Naive thymus-derived CD4-positive, alpha-beta T cell (primary cell): ENCODE measurements at regions not wholly inside any gene's neighbourhood (a gene's known extent, or its start where the extent isn't known, plus 50 kb on each side); places are given as distances from the start of the nearest gene placed in this dataset.

Experiments used
- ATAC-seq: fragments of 150-1000 bp; cut with Tn5 transposase; 2 replicates; pipeline ENCODE4 v1.10.0; 2021; ENCODE audit warnings: mild to moderate bottlenecking, moderate library complexity
- CTCF ChIA-PET: fragments of 350-600 bp; sonication (Branson Sonifier 250); formaldehyde crosslinking; loops from one replicate; lab custom pipeline; 2021; ENCODE audit warnings: antibody characterized with exemption; lab: Charles Lee
- POLR2A ChIA-PET: fragments of 350-600 bp; sonication (Branson Sonifier 250); formaldehyde crosslinking; loops from one replicate; lab custom pipeline; 2021; ENCODE audit warnings: antibody characterized with exemption, inconsistent platforms; lab: Charles Lee
- DNase-seq, 9 donors: peaks; one replicate each; pipeline versions ENCODE4 v3.0.0 to v3.0.0-alpha.2; 2020 to 2022; ENCODE audit warnings: mixed read lengths in 1 of 9
- H3K27ac ChIP-seq: one replicate; pipeline ENCODE4 v1.7.0; 2013; ENCODE audit warnings: mild to moderate bottlenecking, low read depth, low read length, moderate library complexity
- H3K27me3 ChIP-seq, 2 donors: one replicate each; pipeline ENCODE4 v1.7.0; 2013; ENCODE audit warnings: low read length in 2 of 2, mild to moderate bottlenecking in 2 of 2, moderate library complexity in 2 of 2; ENCODE audit not compliant: control insufficient read depth in 2 of 2, insufficient read depth in 2 of 2
- H3K36me3 ChIP-seq, 3 experiments: 1 replicate in 2 of 3; 2 replicates in 1 of 3; pipeline ENCODE4 v1.7.0; 2013; ENCODE audit warnings: low read length in 3 of 3, mild to moderate bottlenecking in 3 of 3, moderate library complexity in 1 of 3; ENCODE audit not compliant: insufficient read depth in 3 of 3, control insufficient read depth in 2 of 3
- H3K4me1 ChIP-seq, 2 donors: one replicate each; pipeline ENCODE4 v1.7.0; 2013; ENCODE audit warnings: low read length in 2 of 2, mild to moderate bottlenecking in 2 of 2, moderate library complexity in 1 of 2; ENCODE audit not compliant: control insufficient read depth in 2 of 2, insufficient read depth in 2 of 2
- H3K4me3 ChIP-seq: 2 replicates; pipeline ENCODE4 v1.7.0; 2013; ENCODE audit warnings: mild to moderate bottlenecking, low read length
- H3K9me3 ChIP-seq, 3 experiments: 1 replicate in 2 of 3; 2 replicates in 1 of 3; pipeline ENCODE4 v1.7.0; 2013; ENCODE audit warnings: low read length in 3 of 3; ENCODE audit not compliant: control insufficient read depth in 2 of 3
- H3K27ac Mint-ChIP-seq, 9 donors: one replicate each; pipeline ENCODE4 v1.8.0; 2020 to 2022; ENCODE audit warnings: mixed read lengths in 9 of 9, mild to moderate bottlenecking in 8 of 9, moderate library complexity in 5 of 9, inconsistent platforms in 2 of 9
- H3K27me3 Mint-ChIP-seq, 5 donors: one replicate each; pipeline ENCODE4 v1.8.0; 2021 to 2022; ENCODE audit warnings: mixed read lengths in 5 of 5, mild to moderate bottlenecking in 1 of 5
- H3K36me3 Mint-ChIP-seq, 5 donors: one replicate each; pipeline ENCODE4 v1.8.0; 2020 to 2022; ENCODE audit warnings: mixed read lengths in 5 of 5, mild to moderate bottlenecking in 3 of 5, inconsistent platforms in 1 of 5
- H3K4me1 Mint-ChIP-seq, 7 donors: one replicate each; pipeline ENCODE4 v1.8.0; 2020 to 2022; ENCODE audit warnings: mixed read lengths in 7 of 7, mild to moderate bottlenecking in 3 of 7, inconsistent platforms in 1 of 7
- H3K4me3 Mint-ChIP-seq, 10 donors: one replicate each; pipeline ENCODE4 v1.8.0; 2020 to 2022; ENCODE audit warnings: mild to moderate bottlenecking in 10 of 10, mixed read lengths in 10 of 10, moderate library complexity in 6 of 10, inconsistent platforms in 2 of 10
- H3K9me3 Mint-ChIP-seq, 11 donors: one replicate each; pipeline ENCODE4 v1.8.0; 2020 to 2022; ENCODE audit warnings: mixed read lengths in 11 of 11, mild to moderate bottlenecking in 4 of 11, inconsistent platforms in 1 of 11, moderate library complexity in 1 of 11
- intact Hi-C, 2 donors: fragments of 100-400 bp; cut with micrococcal nuclease; formaldehyde crosslinking; loops; one replicate each; pipeline ENCODE4 v1.15.1; 2023

DNA sequence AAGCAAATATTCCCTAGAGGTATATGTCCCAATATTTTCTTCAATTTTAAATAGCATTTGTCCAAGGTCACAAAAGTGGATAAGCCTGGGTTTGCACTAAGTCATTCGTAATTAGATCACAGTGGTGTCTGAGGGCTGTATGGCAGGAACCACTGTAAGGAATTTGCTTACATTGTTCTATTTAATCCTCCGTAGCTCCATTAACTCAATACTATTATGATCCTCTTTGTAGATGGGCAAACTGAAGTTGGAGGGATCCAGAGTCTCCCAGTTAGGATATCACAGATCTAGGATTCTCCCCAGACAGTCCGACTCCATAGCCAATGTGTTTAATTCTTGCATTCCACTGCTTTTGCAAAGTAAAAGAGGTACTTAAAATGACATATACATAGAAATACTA is 242.7 kb upstream of the DCAF8L1 start:
- ChIA-PET CTCF (no interaction called here), POLR2A (no interaction called here)
- H3K27ac ChIP-seq, result no peak overlapping the region
- Mint-ChIP-seq H3K4me3 (no peak overlapping the region), H3K9me3 (peaks cover 0 to 9% (median 2%) of the 10 kb centered on the region in 11 donors), H3K36me3 (no peaks in the 10 kb centered on the region), H3K27ac (no peak overlapping the region), H3K4me1 (no peaks in the 10 kb centered on the region), H3K27me3 (no peaks in the 10 kb centered on the region)
- no peaks in the 10 kb centered on the region for H3K9me3 ChIP-seq
- H3K4me1 ChIP-seq, result no peaks in the 10 kb centered on the region
- no peak for DNase-seq
- no peaks in the 10 kb centered on the region for H3K36me3 ChIP-seq
- no peak for ATAC-seq
- intact Hi-C loops, result no loop called here
- no peak overlapping the region for H3K4me3 ChIP-seq
- H3K27me3 ChIP-seq, result no peaks in the 10 kb centered on the region

DNA sequence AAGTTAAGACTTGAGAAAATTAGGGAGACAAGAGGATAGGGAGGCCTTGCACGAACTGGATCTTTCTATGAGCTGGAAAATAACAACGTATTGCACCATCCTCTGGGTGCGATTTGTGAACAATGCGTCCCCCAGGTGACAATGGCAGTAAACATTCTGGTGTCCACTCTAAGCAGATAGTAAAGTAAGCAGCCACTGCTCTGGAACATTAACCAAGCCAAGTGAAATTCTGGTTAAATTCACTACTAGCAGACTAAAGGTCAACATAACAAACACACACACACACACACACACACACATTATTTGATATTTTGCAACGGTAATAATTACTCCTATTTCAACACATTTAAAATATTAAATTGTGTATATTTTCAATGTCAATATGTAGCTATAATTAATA is 242.2 kb upstream of the DCAF8L1 start:
- Histone ChIP-seq H3K27ac (no peak overlapping the region), H3K4me1 (no peaks in the 10 kb centered on the region), H3K27me3 (no peaks in the 10 kb centered on the region), H3K9me3 (no peaks in the 10 kb centered on the region), H3K4me3 (no peak overlapping the region), H3K36me3 (no peaks in the 10 kb centered on the region)
- Mint-ChIP-seq H3K4me1 (no peaks in the 10 kb centered on the region), H3K36me3 (no peaks in the 10 kb centered on the region), H3K4me3 (no peak overlapping the region), H3K9me3 (peaks cover 0 to 7% (median 2%) of the 10 kb centered on the region in 11 donors), H3K27ac (no peak overlapping the region), H3K27me3 (no peaks in the 10 kb centered on the region)
- intact Hi-C loops, result no loop called here
- ATAC-seq, result no peak
- ChIA-PET POLR2A (no interaction called here), CTCF (no interaction called here)
- DNase-seq, result no peak

DNA sequence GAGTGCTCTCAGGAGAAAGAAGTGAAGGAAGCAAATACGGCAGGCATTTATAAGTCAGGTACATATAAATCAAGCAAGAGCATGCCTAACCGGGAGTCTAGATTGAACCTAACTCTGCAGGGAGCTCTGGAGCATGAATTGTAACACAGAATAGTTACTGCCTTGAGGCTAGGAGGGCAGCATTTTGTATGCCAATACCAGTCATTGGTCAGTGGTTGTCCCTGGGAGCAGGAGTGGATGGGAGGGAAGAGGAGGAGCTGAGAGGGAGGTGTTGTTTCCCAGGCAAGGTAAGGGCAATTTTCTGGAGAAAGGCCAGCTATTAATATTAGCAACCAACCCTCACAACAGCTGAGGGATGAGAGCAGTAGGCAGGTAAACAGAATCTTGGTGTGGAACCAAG is 224.7 kb upstream of the DCAF8L1 start:
- H3K9me3 Mint-ChIP-seq, result peaks cover 0 to 6% (median 0%) of the 10 kb centered on the region in 11 donors
- Histone ChIP-seq H3K27me3 (no peaks in the 10 kb centered on the region), H3K4me1 (no peaks in the 10 kb centered on the region), H3K9me3 (no peaks in the 10 kb centered on the region), H3K36me3 (no peaks in the 10 kb centered on the region), H3K4me3 (no peak overlapping the region), H3K27ac (no peak overlapping the region)
- DNase-seq, result no peak
- no peaks in the 10 kb centered on the region for H3K27me3 Mint-ChIP-seq
- intact Hi-C loops, result no loop called here
- no peak overlapping the region for H3K4me3 Mint-ChIP-seq
- ChIA-PET POLR2A (no interaction called here), CTCF (no interaction called here)
- no peak for ATAC-seq
- no peak overlapping the region for H3K27ac Mint-ChIP-seq
- H3K4me1 Mint-ChIP-seq, result no peaks in the 10 kb centered on the region
- no peaks in the 10 kb centered on the region for H3K36me3 Mint-ChIP-seq

DNA sequence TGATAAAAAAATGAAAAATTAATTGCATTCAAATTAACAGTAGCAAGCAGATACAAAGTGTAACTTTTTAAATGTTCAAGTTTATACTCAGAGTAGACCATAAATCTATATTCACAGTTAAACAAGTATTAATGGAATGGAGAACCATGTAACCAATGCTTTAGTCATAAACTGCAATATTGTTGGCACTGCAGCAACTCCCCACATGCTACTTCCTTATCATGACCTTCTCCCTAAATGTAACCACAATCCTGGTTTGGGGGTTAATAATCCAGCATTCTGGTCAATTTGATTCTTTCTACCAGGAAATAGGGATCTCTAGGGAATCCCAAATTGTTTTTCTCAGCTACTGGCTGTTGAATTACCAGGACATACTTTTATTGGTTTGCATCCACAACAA is 223.9 kb upstream of the DCAF8L1 start:
- H3K9me3 ChIP-seq, result no peaks in the 10 kb centered on the region
- Mint-ChIP-seq H3K27me3 (no peaks in the 10 kb centered on the region), H3K36me3 (no peaks in the 10 kb centered on the region), H3K4me1 (no peaks in the 10 kb centered on the region), H3K9me3 (peaks cover 0 to 8% (median 0%) of the 10 kb centered on the region in 11 donors), H3K4me3 (no peak overlapping the region), H3K27ac (no peak overlapping the region)
- no peaks in the 10 kb centered on the region for H3K36me3 ChIP-seq
- ATAC-seq, result no peak
- no peak for DNase-seq
- no peak overlapping the region for H3K27ac ChIP-seq
- no peak overlapping the region for H3K4me3 ChIP-seq
- intact Hi-C loops, result no loop called here
- no peaks in the 10 kb centered on the region for H3K27me3 ChIP-seq
- no peaks in the 10 kb centered on the region for H3K4me1 ChIP-seq
- POLR2A ChIA-PET, result no interaction called here
- CTCF ChIA-PET, result no interaction called here

DNA sequence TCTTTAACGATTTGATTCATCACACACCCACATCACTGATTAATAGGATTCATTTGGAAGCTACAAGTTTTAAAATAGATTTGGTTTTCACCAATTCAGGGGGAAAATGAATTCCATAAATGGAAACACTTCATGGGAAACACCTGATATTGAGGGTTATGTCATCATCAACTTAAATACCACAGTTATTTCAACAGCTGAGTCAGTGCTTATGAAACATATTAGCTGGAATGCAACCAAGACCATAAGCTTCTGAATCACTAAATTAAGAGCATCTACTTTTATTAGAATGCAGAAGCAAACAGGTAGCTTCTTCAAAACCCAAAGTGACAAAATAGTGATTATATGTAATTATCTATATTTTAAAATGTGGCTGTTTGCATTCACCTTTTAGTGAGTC is 207.8 kb upstream of the DCAF8L1 start:
- Histone ChIP-seq H3K4me3 (no peak overlapping the region), H3K4me1 (no peaks in the 10 kb centered on the region), H3K27ac (no peak overlapping the region), H3K9me3 (no peaks in the 10 kb centered on the region), H3K27me3 (no peaks in the 10 kb centered on the region), H3K36me3 (no peaks in the 10 kb centered on the region)
- ChIA-PET CTCF (no interaction called here), POLR2A (no interaction called here)
- ATAC-seq, result no peak
- H3K27me3 Mint-ChIP-seq, result no peaks in the 10 kb centered on the region
- H3K36me3 Mint-ChIP-seq, result no peaks in the 10 kb centered on the region
- H3K4me3 Mint-ChIP-seq, result no peak overlapping the region
- DNase-seq, result no peak
- intact Hi-C loops, result no loop called here
- H3K27ac Mint-ChIP-seq, result no peak overlapping the region
- peaks cover 0 to 4% (median 0%) of the 10 kb centered on the region in 11 donors for H3K9me3 Mint-ChIP-seq
- H3K4me1 Mint-ChIP-seq, result no peaks in the 10 kb centered on the region

DNA sequence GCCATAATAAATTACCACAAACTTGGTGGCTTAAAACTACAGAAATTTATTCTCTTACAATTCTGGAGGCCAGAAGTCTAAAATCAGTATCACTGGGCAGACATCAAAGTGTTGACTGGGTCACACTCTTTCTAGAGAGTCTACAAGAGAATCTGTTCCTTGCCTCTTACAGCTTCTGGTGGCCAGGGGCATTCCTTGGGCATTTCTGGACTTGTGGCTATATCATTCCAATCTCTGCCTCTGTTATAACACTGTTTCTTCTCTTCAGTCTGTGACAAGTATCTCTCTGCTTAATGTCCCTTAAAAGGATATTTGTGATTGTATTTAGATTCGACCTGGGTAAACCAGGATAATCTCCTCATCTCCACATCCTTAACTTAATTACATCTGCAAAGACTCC is 207.3 kb upstream of the DCAF8L1 start:
- Mint-ChIP-seq H3K4me3 (no peak overlapping the region), H3K9me3 (peaks cover 0 to 4% (median 0%) of the 10 kb centered on the region in 11 donors), H3K27me3 (no peaks in the 10 kb centered on the region), H3K4me1 (no peaks in the 10 kb centered on the region), H3K27ac (no peak overlapping the region), H3K36me3 (no peaks in the 10 kb centered on the region)
- intact Hi-C loops, result no loop called here
- CTCF ChIA-PET, result no interaction called here
- H3K27ac ChIP-seq, result no peak overlapping the region
- H3K36me3 ChIP-seq, result no peaks in the 10 kb centered on the region
- H3K4me3 ChIP-seq, result no peak overlapping the region
- no peaks in the 10 kb centered on the region for H3K4me1 ChIP-seq
- DNase-seq (no peak), ATAC-seq (no peak)
- no peaks in the 10 kb centered on the region for H3K27me3 ChIP-seq
- H3K9me3 ChIP-seq, result no peaks in the 10 kb centered on the region
- POLR2A ChIA-PET, result no interaction called here

DNA sequence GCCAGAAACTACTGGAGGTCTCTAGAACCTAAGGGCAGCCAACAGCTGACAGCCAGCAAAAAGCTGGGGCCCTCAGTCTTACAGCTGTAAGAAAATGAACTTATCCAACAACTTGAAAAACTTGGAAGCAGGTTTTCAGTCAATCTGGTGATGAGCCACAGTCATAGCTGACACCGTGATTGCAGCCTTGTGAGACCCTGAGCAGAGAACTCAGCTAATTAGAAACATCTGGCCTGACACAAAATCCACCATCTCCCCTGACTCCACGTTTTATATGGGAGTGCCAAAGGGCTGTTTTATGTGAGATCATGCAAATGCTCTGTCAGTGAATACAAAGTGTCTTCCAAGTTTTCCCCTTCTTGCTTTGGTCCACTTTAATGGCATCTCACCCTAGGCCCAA is 198.8 kb upstream of the DCAF8L1 start:
- H3K9me3 ChIP-seq, result no peaks in the 10 kb centered on the region
- ATAC-seq (no peak), DNase-seq (no peak)
- intact Hi-C loops, result no loop called here
- no peaks in the 10 kb centered on the region for H3K36me3 Mint-ChIP-seq
- peaks cover 0 to 10% (median 0%) of the 10 kb centered on the region in 11 donors for H3K9me3 Mint-ChIP-seq
- CTCF ChIA-PET, result no interaction called here
- H3K36me3 ChIP-seq, result no peaks in the 10 kb centered on the region
- H3K4me1 ChIP-seq, result no peaks in the 10 kb centered on the region
- H3K27me3 Mint-ChIP-seq, result no peaks in the 10 kb centered on the region
- POLR2A ChIA-PET, result no interaction called here
- no peak overlapping the region for H3K4me3 ChIP-seq
- H3K27ac Mint-ChIP-seq, result no peak overlapping the region
- no peaks in the 10 kb centered on the region for H3K4me1 Mint-ChIP-seq
- H3K27me3 ChIP-seq, result no peaks in the 10 kb centered on the region
- no peak overlapping the region for H3K4me3 Mint-ChIP-seq
- H3K27ac ChIP-seq, result no peak overlapping the region
